ENCODE measurements at regions not wholly inside any gene's neighbourhood (a gene's known extent, or its start where the extent isn't known, plus 50 kb on each side); places are given as distances from the start of the nearest gene placed in this dataset.
"Not testable (repeated sequence)": the region's sequence is repeated elsewhere in the genome, so short reads cannot be mapped to it uniquely, and the experiment has no call there.

DNA sequence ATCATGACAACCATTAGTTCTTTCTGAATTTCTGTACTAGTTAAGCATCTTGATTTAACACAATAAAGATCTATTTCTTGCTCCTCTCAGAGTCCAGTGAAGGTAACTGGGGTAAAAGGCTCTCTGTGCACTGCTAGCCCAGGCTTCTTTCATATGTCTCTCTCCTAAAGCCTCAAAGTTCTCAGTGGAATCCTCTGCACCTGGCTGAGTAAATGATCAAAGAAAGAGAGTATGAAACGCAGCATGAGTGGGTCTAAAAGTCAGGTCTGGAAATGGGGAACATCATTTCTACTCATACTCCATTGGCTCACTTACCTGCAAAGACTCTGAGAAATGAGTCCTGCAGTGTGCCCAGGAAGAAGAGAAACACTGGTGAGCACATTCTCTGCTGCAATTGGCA lies 418.5 kb downstream of the PTPRC start:
- no peak for DNase-seq

GRCh38 chr1:199058281-199058680 lies 419.4 kb downstream of the PTPRC start:
- no peak for DNase-seq

DNA sequence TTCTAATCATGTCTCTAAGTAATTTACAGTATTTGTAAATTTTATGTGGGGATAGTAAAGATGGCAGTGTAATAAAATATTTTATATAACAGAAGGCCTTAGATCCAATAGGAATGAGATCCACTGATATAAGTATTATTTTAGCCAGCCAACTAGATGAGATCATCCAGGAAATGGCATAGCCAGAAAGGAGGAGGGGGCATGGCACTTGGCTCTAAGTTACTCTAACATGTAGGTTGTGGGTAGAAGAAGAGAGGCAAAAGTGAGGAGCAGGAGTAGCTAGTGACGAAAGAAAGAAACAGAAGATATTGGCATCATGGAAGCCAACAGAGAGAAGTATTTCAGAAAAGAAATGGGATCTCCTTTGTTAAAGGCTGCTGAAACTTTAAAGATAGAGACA lies 426.1 kb downstream of the PTPRC start:
- no peak for DNase-seq

GRCh38 chr1:199067483-199067882 lies 428.6 kb downstream of the PTPRC start:
- no peak for DNase-seq

DNA sequence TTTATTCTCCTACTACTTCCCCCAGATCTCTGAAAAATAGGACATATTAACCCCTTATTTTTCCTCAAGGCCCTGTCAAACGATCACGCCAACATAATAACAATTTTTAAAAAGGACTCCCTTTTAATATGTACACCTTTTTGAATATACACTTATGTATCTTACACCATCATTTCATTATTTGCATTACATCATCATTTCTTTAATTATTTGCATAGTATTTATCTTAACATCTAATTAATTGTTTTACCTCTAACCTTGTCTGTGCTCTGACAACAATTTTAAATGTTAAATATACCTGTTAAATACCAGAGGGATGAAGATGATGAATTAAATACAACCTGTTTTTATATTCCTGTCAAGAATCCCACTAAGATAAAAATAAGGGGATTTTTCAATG lies 432.2 kb downstream of the PTPRC start:
- no peak for DNase-seq

- no peak for DNase-seq
Measured at GRCh38 chr1:199073166-199073565, 434.3 kb downstream of the PTPRC start.

DNA sequence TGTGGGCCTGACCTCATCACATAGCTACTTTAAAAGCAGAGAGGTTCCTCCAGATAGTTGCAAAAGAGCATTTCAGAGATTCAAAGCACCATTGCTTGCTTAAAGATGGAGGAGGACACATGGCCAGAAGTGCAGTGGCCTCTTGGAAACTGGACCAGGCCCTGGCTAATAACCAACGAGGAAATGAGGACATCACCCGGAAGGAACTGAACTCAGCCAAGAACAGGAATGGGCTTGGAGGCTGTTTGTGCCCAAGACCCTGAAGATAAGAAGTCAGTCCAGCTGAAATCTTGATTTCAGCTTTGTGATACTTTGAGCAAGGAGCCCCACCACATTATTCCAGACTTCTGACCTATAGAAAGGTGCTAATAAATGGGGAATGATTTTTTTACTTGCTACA lies 437.0 kb downstream of the PTPRC start:
- DNase-seq, result no peak

DNA sequence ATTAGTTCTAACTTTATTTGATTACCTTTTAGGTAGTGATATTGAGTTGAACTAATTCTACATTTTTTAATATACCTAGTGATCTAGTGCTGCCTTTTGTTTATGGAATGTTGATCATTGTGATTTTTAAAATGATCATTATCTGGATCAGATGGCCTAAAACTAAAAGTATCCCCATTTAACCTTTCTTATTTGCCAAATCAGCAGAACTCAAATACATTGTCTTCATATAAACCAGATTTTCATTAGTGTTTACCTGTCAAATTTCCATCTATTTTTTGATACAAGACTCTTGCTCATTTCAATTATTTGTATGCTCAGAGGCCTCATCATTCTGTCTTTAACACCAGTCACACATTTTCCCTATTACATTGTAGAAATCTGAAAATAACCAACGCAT lies 441.2 kb downstream of the PTPRC start:
- DNase-seq, result no peak

GRCh38 chr1:199081739-199082138 lies 442.9 kb downstream of the PTPRC start:
- DNase-seq, result no peak

GRCh38 chr1:199082778-199083389 lies 444.0 kb downstream of the PTPRC start:
- no peak for DNase-seq

- no peak for DNase-seq
Measured at GRCh38 chr1:199083680-199084079, 444.8 kb downstream of the PTPRC start.

GRCh38 chr1:199084293-199084692 lies 445.5 kb downstream of the PTPRC start:
- no peak for DNase-seq

DNA sequence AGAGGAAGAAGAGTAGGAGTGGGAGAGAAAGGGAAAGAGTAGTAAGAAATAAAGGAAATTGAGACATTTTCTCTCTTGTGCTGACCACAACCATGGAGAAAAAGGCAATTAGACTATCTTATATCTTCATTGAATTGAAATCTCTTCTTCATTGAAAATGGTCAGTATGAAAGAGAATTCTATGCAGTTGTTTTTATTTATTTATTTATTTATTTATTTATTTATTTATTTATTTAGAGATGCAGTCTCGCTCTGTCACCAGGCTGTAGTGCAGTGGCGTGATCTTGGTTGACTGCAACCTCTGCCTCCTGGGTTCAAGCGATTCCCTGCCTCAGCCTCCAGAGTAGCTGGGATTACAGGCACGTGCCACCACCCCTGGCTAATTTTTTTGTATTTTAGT lies 447.1 kb downstream of the PTPRC start:
- DNase-seq, result no peak

GRCh38 chr1:199087144-199087543 lies 448.3 kb downstream of the PTPRC start:
- DNase-seq, result no peak

DNA sequence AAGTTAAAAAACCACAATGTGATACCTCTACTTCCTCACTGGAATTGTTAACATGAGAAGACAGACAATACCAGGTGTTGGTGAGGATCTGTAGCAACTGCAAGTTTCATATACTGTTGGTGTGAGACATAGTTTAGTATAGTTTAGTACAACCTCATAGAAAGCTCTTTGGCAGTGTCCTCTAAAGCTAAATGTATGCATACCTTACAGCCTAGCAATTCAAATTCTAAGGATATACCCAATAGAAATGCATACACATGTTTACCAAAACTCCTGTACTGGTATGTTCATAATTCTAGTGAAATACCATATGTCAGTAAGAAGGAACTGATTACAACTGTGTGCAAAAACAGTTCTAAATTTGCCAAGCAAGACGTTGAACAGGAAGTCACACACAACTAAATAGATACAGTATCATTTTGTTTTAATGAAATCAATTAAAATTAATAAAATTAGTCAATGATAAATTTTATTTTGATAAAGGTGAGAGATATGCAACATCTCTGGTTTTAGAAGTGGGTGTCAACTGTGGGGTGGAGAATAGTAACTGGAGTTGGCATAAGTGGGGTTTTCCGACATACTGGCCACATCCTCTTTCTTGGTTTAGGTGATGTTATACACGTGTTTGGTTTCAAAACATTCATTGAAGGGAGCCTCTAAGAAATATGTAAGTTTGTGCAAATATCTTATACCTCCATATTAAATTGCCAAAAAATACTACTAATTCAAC lies 450.7 kb downstream of the PTPRC start:
- DNase-seq, result no peak

GRCh38 chr1:199095628-199096027 lies 456.8 kb downstream of the PTPRC start:
- not testable (repeated sequence) for DNase-seq

GRCh38 chr1:199096591-199096990 lies 457.8 kb downstream of the PTPRC start:
- DNase-seq, result no peak

DNA sequence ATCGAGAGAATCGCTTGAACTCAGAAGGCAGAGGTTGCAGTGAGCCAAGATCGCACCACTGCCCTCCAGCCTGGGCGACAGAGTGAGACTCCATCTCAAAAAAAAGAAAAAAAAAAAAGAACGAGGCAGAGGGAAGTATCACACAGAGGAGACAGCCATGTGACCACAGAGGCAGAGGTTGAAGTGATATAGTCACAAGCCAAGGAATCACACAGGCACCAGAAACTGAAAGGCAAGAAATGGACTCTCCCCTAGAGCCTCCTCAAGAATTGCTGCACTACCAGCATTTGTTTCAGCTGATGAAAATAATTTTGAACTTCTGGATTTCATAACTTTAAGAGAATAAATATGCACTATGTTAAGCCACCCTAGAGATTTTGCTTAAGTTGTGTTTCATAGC lies 459.6 kb downstream of the PTPRC start:
- DNase-seq, result no peak

- no peak for DNase-seq
Measured at GRCh38 chr1:199101139-199101538, 462.3 kb downstream of the PTPRC start.

DNA sequence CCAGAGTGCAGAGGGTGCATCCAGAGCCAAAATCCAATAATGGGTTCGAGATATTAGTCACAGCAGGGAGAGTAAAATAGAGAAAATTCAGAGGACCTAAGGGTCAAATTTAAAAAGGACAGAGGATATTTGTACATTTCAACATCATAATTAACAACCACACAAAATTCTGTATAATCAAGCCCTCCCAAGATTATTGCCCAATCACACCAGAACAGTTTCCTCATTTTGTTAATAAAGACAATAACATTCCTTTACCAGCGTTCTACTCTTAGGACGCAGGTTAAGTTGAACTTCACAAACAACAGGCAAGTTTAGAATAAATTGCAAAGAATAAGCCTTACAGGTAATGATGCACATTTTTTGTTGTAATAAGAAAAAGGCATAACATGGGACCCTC lies 462.8 kb downstream of the PTPRC start:
- DNase-seq, result no peak

DNA sequence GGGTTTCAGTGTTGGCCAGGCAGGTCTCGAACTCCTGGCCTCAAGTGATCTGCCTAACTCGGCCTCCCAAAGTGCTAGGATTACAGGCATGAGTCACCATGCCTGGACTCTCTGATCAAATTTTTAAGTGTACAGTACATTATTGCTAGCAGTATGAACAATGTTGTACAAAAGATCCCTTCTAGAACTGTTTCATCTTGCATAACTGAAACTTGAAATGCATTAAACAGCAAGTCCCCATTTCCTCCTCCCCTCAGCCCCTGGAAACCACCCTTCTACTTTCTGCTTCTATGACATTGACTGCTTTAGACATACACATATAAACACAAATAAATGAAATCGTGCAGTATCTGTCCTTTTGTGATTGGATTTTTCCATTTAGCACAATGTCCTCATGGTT lies 463.4 kb downstream of the PTPRC start:
- DNase-seq, result no peak

DNA sequence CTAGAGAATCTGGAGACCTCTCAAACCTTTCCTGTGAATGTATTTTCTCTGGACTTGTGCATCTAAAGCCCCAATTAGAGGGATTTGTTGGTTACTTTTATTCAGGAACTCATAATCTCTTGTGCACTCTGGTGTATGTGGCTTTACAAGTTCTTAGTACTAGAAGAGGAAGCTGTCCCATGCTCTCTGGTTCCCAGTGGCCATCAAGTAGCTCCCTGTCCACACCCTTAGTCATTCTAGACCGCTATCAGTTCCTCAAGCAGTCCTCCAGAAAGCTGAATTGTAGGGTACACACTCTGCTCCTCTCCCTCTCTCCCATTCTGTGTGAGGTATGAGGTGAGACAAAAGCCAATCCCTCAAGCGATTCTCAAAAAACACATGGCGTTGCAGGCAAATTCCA lies 470.3 kb downstream of the PTPRC start:
- no peak for DNase-seq

DNA sequence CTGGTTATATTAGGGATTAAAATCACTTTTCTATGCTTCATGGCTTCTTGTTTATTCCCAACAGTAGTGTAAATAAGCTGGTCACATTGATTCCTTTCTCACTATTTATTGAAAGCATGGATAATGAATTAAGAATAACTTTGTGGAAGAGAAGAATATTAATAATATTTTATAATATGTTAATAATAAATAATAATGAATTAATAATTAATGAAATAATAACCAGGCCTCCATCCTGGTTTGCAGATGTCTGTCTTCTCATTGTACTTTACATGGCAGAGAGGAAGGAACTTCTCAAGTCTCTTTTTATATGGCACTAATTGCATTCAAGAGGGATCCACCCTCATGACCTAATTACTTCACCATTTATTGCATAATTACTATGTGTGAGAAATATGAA lies 473.5 kb downstream of the PTPRC start:
- no peak for DNase-seq

GRCh38 chr1:199113265-199113869 lies 474.5 kb downstream of the PTPRC start:
- DNase-seq, result no peak

DNA sequence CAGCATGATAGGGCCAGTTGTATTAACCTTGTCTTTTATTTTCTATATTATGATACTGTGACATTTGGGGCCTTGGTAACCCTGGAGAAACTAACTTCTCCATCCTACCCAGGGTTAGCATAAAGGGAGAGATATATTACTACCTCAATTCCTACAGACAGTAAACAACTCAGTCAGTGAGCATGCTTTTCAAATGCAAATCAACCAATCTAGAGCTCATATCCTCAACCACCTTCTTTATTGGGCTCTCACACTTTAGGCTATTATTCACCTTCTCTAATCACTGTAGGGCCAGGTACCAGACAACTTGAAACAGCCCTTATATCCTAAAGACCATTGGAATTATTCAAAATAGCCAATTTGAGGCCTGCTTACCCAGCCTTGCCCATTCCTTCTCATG lies 477.6 kb downstream of the PTPRC start:
- no peak for DNase-seq

All from retina (tissue), 1 donor.